SJSA1 (cell line): ENCODE measurements at regions not wholly inside any gene's neighbourhood (a gene's known extent, or its start where the extent isn't known, plus 50 kb on each side); places are given as distances from the start of the nearest gene placed in this dataset.
"Not testable (repeated sequence)": the region's sequence is repeated elsewhere in the genome, so short reads cannot be mapped to it uniquely, and the experiment has no call there.

Experiments
- DNase-seq, 2 experiments: peaks; one replicate each; pipeline ENCODE4 v3.0.0-alpha.2; 2015 to 2020; ENCODE audit warnings: low spot score in 2 of 2, low read depth in 1 of 2
- H3K27ac ChIP-seq: fragments of 250-450 bp; sonication (Bioruptor Pico); 2 replicates; pipeline ENCODE4 v1.5.1; 2020; ENCODE audit warnings: mild to moderate bottlenecking, moderate library complexity
- H3K27me3 ChIP-seq: fragments of 250-450 bp; sonication (Bioruptor Pico); replicated peaks from 2 replicates; pipeline ENCODE4 v1.5.1; 2020; ENCODE audit warnings: mild to moderate bottlenecking, moderate library complexity
- H3K36me3 ChIP-seq: fragments of 250-450 bp; sonication (Bioruptor Pico); 2 replicates; pipeline ENCODE4 v1.5.1; 2020; ENCODE audit warnings: mild to moderate bottlenecking
- H3K4me1 ChIP-seq: fragments of 250-450 bp; sonication (Bioruptor Pico); replicated peaks from 2 replicates; pipeline ENCODE4 v1.6.1; 2021; ENCODE audit warnings: mild to moderate bottlenecking
- H3K4me3 ChIP-seq: fragments of 250-450 bp; sonication (Bioruptor Pico); 2 replicates; pipeline ENCODE4 v1.5.1; 2020; ENCODE audit warnings: mild to moderate bottlenecking
- H3K9me3 ChIP-seq: fragments of 250-450 bp; sonication (Bioruptor Pico); replicated peaks from 2 replicates; pipeline ENCODE4 v1.5.1; 2020; ENCODE audit warnings: mild to moderate bottlenecking

DNA sequence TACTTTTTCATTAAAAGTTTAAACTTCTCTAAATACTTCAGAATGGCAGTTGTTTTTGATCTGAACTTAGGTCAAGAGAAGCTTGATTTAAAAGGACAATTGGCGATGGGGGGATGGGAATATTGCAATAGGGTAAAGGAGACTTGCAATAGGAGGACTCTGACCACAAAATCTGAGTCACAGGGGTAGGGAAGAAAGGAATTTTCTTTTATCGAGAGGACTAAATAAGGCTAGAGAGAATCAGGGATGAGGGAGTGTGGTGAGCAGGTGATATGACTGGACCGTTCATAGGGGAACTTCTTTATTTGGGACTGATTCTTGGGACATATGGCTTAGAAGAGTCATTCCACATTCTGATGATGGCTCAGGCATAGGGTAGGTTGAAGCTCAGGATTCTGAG, 1260.2 kb downstream of the ADGRL3 start:
- no peaks in the 10 kb centered on the region for H3K36me3 ChIP-seq
- no peaks in the 10 kb centered on the region for H3K9me3 ChIP-seq
- H3K4me3 ChIP-seq, result no peak overlapping the region
- no peaks in the 10 kb centered on the region for H3K4me1 ChIP-seq
- H3K27ac ChIP-seq, result no peak overlapping the region
- no peak for DNase-seq
- H3K27me3 ChIP-seq, result no peaks in the 10 kb centered on the region

DNA sequence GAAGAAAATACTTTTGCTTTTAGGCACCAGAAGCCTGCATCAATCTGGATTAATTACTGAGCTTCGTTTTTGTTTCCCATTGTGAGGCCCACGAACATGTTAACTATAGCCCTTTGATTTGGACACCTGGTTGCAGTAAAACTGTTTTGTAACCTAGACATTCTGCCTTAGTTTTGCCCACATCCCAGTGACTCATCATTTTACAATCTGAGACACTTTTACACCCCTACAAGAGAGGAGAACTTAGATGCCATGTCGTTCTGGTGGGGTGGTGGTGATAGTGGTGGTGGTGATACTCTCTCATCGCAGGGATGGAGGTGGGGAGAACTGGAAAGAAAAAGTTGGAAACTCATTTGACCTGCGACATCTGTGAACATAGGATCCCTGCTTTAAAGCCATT, 1257.2 kb downstream of the ADGRL3 start:
- Histone ChIP-seq H3K4me3 (no peak overlapping the region), H3K36me3 (no peaks in the 10 kb centered on the region), H3K9me3 (no peaks in the 10 kb centered on the region), H3K4me1 (no peaks in the 10 kb centered on the region), H3K27ac (no peak overlapping the region), H3K27me3 (no peaks in the 10 kb centered on the region)
- DNase-seq, result no peak

DNA sequence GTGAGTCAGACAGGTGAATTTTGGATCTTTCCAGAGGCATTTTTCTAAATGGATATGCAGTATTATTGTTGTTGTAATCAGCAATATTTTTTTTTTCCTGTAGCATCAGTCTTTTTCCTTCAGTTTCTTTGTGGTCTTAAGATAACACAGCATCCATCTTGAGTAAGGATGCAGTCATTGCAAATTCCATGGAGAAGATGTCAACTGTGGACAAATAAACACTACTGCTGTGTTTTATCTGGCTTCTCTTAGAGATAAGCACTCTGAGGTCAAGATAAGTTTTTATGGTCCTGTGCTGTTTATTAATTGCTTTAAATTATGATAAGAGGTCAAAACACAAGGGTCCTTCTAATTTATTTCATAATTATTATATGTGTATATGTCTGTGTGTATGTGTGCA, 1255.7 kb downstream of the ADGRL3 start:
- H3K36me3 ChIP-seq, result no peaks in the 10 kb centered on the region
- no peak for DNase-seq
- no peak overlapping the region for H3K27ac ChIP-seq
- H3K9me3 ChIP-seq, result no peaks in the 10 kb centered on the region
- no peak overlapping the region for H3K4me3 ChIP-seq
- H3K27me3 ChIP-seq, result no peaks in the 10 kb centered on the region
- H3K4me1 ChIP-seq, result no peaks in the 10 kb centered on the region

DNA sequence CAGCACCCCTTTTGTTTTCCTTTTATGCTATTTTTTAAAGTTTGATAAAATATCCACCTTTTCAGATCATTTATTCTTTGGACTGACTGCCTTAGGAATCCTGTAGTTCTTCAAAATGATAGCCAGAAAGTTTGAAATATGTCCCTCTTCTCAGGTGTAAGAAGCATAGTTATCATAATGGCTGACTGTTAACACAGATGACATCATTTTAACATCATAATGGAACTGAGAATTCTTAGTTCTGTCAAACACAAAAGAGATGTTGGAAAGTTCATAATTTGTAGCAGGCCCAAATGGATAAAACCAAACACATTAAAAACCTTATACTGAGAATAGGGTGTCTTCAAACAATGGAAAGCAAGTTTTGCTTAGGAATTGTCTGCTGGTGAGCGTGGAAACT, 1254.4 kb downstream of the ADGRL3 start:
- Histone ChIP-seq H3K9me3 (no peaks in the 10 kb centered on the region), H3K27ac (no peak overlapping the region), H3K4me3 (no peak overlapping the region), H3K4me1 (no peaks in the 10 kb centered on the region), H3K27me3 (no peaks in the 10 kb centered on the region), H3K36me3 (no peaks in the 10 kb centered on the region)
- DNase-seq, result no peak

DNA sequence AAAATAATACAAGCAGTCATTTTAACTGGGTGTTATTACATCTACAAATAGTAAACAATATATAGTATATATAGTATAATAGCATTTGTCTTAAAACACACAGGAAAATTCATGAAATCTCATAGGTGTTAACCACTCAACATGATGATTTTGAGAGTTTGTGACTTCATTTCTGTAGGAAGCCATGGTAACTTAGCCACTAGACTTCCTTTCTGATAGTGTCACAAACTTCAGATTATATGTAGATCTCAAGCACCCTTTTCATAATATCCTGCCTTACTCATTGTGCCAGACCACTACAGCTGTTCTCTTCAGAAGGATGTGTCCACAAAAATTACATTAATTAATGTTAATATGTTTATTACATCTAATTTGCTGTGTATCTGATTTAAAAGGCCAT, 1250.6 kb downstream of the ADGRL3 start:
- no peaks in the 10 kb centered on the region for H3K27me3 ChIP-seq
- no peak for DNase-seq
- no peaks in the 10 kb centered on the region for H3K36me3 ChIP-seq
- H3K27ac ChIP-seq, result no peak overlapping the region
- no peak overlapping the region for H3K4me3 ChIP-seq
- no peaks in the 10 kb centered on the region for H3K9me3 ChIP-seq
- no peaks in the 10 kb centered on the region for H3K4me1 ChIP-seq

DNA sequence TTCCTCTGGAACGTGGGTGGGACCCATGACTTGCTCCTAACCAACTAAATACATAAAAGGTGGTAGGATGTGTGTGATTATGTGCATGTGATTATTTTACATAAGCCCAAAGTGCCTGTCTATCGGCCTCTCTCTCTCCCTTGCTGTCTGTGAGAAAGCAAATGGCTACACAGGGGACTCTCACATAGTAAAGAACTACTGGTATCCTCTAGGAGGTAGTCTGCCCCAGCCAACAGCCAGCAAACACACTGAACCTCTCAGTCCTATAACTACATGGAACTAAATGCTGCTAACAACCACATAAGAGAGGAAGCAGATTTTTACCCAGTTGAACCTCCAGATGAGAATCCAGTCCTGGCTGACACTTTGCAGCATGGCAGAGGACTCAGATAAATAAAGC, 1249.4 kb downstream of the ADGRL3 start:
- H3K4me1 ChIP-seq, result no peaks in the 10 kb centered on the region

DNA sequence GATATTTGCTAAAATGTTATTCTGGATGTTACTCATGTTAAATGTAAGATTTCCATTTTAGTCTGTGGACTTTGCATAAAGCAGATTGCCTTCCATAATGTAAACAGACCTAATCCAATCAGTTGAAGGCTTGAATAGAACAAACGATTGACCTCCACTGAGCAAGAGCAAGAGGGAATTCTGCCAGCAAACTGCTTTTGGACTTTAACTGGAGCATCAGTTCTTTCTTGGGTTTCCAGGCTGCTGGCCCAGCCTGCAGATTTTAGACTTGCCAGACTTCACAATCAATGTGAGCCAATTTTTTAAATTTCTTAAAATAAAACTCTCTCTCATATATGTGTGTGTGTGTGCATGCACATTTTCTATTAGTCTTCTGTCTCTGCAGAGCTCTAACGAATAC, 1248.8 kb downstream of the ADGRL3 start:
- no peaks in the 10 kb centered on the region for H3K27me3 ChIP-seq
- H3K9me3 ChIP-seq, result no peaks in the 10 kb centered on the region
- H3K4me3 ChIP-seq, result no peak overlapping the region
- no peaks in the 10 kb centered on the region for H3K36me3 ChIP-seq
- H3K27ac ChIP-seq, result no peak overlapping the region
- no peak for DNase-seq
- H3K4me1 ChIP-seq, result no peaks in the 10 kb centered on the region

More for the DNA sequence above, 1249.4 kb downstream of the ADGRL3 start:
- Histone ChIP-seq H3K27ac (no peak overlapping the region), H3K27me3 (no peaks in the 10 kb centered on the region), H3K9me3 (no peaks in the 10 kb centered on the region), H3K36me3 (no peaks in the 10 kb centered on the region), H3K4me3 (no peak overlapping the region)
- DNase-seq, result no peak

DNA sequence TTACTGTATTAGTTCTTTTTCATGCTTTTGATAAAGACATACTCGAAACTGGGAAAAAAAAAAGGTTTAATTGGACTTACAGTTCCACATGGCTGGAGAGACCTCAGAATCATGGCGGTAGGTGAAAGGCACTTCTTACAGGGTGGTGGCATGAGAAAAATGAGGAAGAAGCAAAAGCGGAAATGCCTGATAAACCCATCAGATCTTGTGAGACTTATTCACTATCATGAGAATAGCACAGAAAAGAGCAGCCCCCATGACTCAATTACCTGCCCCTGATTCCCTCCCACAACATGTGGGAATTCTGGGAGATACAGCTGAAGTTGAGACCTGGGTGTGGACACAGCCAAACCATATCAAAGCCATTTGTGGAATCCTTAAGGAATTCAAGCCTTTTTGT, 1238.9 kb downstream of the ADGRL3 start:
- 0 out of 2 replicates have a peak, but pooled peaks cover 2% of the 10 kb centered on the region for H3K9me3 ChIP-seq
- H3K36me3 ChIP-seq, result no peaks in the 10 kb centered on the region
- DNase-seq, result no peak
- no peak overlapping the region for H3K27ac ChIP-seq
- H3K27me3 ChIP-seq, result no peaks in the 10 kb centered on the region
- H3K4me3 ChIP-seq, result no peak overlapping the region
- no peaks in the 10 kb centered on the region for H3K4me1 ChIP-seq

DNA sequence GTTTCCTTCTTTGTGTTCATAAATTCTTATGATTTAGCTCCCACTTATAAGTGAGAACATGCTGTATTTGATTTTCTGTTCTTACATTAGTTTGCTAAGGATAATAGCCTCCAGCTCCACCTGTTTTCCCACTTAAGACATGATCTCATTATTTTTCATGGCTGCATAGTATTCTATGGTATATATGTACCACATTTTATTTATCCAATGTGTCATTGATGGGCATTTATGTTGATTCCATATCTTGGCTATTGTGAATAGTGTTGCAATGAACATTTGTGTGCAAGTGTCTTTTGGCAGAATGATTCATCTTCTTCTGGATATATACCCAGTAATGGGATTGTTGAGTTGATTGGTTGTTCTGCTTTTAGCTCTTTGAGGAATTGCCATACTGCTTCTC, 1234.8 kb downstream of the ADGRL3 start:
- no peaks in the 10 kb centered on the region for H3K36me3 ChIP-seq
- H3K4me3 ChIP-seq, result no peak overlapping the region
- DNase-seq, result no peak
- H3K4me1 ChIP-seq, result no peaks in the 10 kb centered on the region
- no peaks in the 10 kb centered on the region for H3K27me3 ChIP-seq
- no peak overlapping the region for H3K27ac ChIP-seq
- H3K9me3 ChIP-seq, result 0 out of 2 replicates have a peak, but pooled peaks cover 2% of the 10 kb centered on the region

DNA sequence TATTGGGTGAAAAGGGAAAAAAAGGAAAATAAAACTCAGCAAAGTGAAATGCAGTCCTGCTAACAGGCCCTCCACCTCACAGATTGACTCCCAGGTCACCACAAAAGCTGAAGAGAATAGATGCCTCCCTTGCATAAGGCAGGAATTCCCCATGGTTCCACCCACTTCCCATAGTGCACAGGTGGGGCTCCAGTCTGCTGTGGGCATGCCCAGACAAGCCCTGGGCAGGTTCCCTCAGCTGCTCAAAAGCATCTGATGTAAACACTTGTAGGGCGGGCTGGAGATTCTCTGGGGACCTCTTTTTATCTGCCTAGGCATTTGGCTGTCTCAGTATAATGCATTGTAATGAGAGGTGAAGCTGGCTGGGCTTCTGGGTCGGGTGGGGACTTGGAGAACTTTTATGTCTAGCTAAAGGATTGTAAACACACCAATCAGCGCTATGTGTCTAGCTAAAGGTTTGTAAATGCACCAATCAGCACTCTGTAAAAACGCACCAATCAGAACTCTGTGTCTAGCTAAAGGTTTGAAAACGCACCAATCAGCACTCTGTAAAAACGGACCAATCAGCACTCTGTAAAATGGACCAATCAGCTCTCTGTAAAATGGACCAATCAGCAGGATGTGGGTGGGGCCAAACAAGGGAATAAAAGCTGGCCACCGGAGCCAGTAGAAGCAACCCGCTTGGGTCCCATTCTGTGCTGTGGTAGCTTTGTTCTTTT, 1231.5 kb downstream of the ADGRL3 start:
- not testable (repeated sequence) for H3K27me3 ChIP-seq, H3K36me3 ChIP-seq, H3K4me3 ChIP-seq, DNase-seq, H3K27ac ChIP-seq, H3K9me3 ChIP-seq, H3K4me1 ChIP-seq

DNA sequence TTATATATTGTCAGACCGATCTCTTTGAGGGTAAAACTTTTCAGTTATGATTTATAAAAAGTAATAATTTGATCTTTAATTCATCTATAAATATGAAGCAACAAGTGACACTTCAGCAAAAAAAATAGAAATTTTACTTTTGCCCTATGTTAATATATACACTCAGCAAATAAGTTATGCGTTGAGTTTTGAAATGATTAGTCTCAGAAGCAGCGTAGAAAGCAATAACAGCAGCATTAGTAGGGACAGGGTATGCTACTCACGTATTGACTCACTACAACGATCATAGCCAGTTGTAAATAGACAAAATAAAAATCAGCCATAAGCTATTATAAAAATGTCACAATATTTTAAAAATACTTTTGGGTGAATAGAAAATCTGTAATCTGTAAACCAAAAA, 1229.2 kb downstream of the ADGRL3 start:
- no peaks in the 10 kb centered on the region for H3K9me3 ChIP-seq
- H3K27me3 ChIP-seq, result no peaks in the 10 kb centered on the region
- no peaks in the 10 kb centered on the region for H3K36me3 ChIP-seq
- no peak overlapping the region for H3K27ac ChIP-seq
- DNase-seq, result no peak
- no peaks in the 10 kb centered on the region for H3K4me1 ChIP-seq
- no peak overlapping the region for H3K4me3 ChIP-seq

DNA sequence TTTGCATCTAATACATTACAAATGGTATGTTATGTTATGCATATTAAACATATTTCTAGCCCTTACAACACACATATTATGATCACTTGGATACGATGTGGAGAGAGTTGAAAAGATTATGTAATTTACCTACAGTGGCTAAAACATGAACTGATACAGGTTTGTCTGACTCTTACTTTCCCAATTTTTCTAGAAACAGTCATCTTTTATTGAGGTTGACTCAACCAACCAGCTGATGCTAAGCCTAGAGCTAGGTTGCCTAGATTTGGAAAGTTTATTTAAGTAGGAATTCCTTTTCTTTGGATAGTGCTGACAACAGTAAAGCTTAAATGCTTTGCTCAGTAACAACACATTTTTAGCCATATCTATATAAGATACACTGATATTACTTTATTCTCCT, 1215.1 kb downstream of the ADGRL3 start:
- no peaks in the 10 kb centered on the region for H3K27me3 ChIP-seq
- no peak for DNase-seq
- H3K4me3 ChIP-seq, result no peak overlapping the region
- H3K36me3 ChIP-seq, result no peaks in the 10 kb centered on the region
- H3K27ac ChIP-seq, result no peak overlapping the region
- 0 out of 2 replicates have a peak, but pooled peaks cover 3% of the 10 kb centered on the region for H3K9me3 ChIP-seq
- no peaks in the 10 kb centered on the region for H3K4me1 ChIP-seq

DNA sequence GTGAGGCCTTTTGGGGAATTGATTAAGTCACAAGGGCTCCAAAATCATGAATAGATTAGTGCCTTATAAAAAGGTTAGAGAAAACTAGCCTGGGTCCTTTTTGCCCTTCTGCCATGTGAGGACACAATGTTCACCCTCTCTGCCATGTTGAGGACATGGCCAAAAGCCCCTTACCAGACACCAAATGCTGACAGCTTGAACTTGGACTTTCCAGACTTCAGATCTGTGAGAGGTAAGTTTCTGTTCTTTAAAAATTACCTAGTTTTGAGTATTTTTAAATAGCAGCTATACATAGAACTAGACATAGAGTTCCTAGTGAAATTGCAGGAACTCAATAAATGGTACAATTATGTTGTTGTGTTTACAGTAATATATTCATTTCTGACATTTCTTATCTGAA, 1214.4 kb downstream of the ADGRL3 start:
- Histone ChIP-seq H3K4me3 (no peak overlapping the region), H3K9me3 (no peaks in the 10 kb centered on the region), H3K36me3 (no peaks in the 10 kb centered on the region), H3K27me3 (no peaks in the 10 kb centered on the region), H3K27ac (no peak overlapping the region), H3K4me1 (no peaks in the 10 kb centered on the region)
- no peak for DNase-seq

DNA sequence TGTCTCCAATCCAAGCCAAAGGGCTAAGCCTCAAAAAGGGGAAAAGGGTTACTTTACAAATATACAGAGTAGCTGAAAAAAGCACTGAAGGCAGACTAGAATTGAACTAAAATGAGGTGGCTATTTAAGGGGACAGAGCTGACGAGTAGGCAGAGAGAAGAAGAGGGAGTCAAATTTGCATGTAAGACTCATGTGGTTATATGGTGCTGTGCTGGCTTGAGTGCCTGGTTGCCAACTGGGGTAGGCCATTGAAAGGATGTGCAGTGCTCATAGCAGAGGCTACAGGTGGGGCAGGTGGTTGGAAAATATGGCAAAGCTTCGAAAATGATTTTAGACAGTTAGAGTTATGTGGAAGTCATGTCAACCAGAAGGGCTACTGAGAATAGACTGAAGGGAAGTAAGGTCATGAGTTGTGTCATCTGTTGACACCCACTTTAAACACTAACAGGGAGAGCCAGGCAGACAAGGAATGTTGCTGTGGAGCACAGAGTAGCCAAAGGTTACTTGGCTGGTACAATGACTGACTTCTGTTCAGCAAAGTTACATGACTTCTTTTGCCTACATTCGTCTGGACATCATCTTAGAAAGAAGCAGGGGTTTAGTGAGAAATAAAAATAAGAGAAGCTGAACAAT, 1210.4 kb downstream of the ADGRL3 start:
- Histone ChIP-seq H3K27me3 (no peaks in the 10 kb centered on the region), H3K4me1 (no peaks in the 10 kb centered on the region), H3K4me3 (no peak overlapping the region), H3K27ac (no peak overlapping the region), H3K36me3 (no peaks in the 10 kb centered on the region), H3K9me3 (no peaks in the 10 kb centered on the region)
- no peak for DNase-seq

DNA sequence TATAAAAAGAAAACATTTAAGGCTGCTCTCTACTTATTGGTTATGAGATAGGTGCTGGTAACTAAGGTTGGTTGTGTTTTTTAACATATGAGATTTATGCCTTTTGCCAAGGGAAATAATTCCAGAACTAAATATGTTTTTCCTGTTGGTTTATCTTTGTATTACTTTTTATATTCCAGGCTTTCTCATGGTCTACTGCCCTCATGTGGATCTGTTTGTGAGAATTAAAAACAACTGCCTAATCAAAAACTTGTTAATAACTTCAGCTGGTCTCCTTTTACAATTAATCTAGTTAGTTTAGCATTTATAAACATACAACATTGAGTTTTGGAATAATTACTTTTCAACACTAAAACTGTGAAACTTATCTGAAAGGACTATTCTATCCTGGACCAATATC, 1208.3 kb downstream of the ADGRL3 start:
- Histone ChIP-seq H3K36me3 (no peaks in the 10 kb centered on the region), H3K27ac (no peak overlapping the region), H3K27me3 (no peaks in the 10 kb centered on the region), H3K9me3 (no peaks in the 10 kb centered on the region), H3K4me1 (no peaks in the 10 kb centered on the region), H3K4me3 (no peak overlapping the region)
- DNase-seq, result no peak
